ENCODE measurements at regions not wholly inside any gene's neighbourhood (a gene's known extent, or its start where the extent isn't known, plus 50 kb on each side); places are given as distances from the start of the nearest gene placed in this dataset.

GRCh38 chr4:115365185-115365584 lies 251.8 kb upstream of the NDST4 start:
- Histone ChIP-seq H3K4me1 (peaks cover 5% of the 10 kb centered on the region; the same call in 1 of the 2 replicates), H3K9me3 (no peaks in the 10 kb centered on the region), H3K27me3 (ENCODE audit: low read depth) (no peaks in the 10 kb centered on the region), H3K36me3 (replicated peaks) (no peaks in the 10 kb centered on the region), H3K4me3 (no peak overlapping the region)
- DNase-seq (ENCODE audit: low spot score in 2 of 2): no peak
- in situ Hi-C loops (cut with MboI; ENCODE audit: low sequenced_read_pairs): no loop called here

GRCh38 chr4:115361781-115362180 lies 248.4 kb upstream of the NDST4 start:
- DNase-seq (ENCODE audit: low spot score in 2 of 2): no peak
- Histone ChIP-seq H3K4me3 (no peak overlapping the region), H3K9me3 (no peaks in the 10 kb centered on the region), H3K4me1 (no peaks in the 10 kb centered on the region), H3K27me3 (ENCODE audit: low read depth) (no peaks in the 10 kb centered on the region), H3K36me3 (replicated peaks) (no peaks in the 10 kb centered on the region)
- in situ Hi-C loops (cut with MboI; ENCODE audit: low sequenced_read_pairs): no loop called here

- Histone ChIP-seq H3K4me1 (no peaks in the 10 kb centered on the region), H3K27me3 (ENCODE audit: low read depth) (no peaks in the 10 kb centered on the region), H3K4me3 (no peak overlapping the region), H3K9me3 (no peaks in the 10 kb centered on the region; the same call in 1 of the 2 replicates), H3K36me3 (replicated peaks) (no peaks in the 10 kb centered on the region)
- DNase-seq (ENCODE audit: low spot score in 2 of 2): no peak
- in situ Hi-C loops (cut with MboI; ENCODE audit: low sequenced_read_pairs): no loop called here
Observed at GRCh38 chr4:115360431-115360830, 247.0 kb upstream of the NDST4 start.

DNA sequence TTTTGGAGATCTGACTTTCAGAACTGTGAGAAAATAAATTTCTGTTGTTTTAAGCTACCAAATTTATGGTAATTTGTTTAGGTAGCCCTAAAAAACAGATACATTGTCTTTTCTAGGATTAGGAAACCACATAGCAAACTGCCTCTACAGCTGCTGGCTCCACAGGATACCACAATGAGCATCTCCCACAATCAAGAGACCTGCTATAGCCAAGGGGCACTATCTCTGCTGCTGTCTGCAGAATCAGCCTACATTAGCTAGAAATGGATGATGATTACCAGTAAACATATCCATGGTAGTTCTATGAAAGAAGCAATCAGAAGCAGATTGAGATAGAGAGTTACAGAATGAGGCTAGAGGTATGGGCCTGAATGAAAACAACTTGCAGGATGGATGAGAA lies 244.4 kb upstream of the NDST4 start:
- Histone ChIP-seq H3K27me3 (ENCODE audit: low read depth) (no peaks in the 10 kb centered on the region), H3K36me3 (replicated peaks) (no peaks in the 10 kb centered on the region), H3K4me3 (no peak overlapping the region), H3K4me1 (no peaks in the 10 kb centered on the region), H3K9me3 (peaks cover 3% of the 10 kb centered on the region)
- in situ Hi-C loops (cut with MboI; ENCODE audit: low sequenced_read_pairs): no loop called here
- DNase-seq (ENCODE audit: low spot score in 2 of 2): no peak

GRCh38 chr4:115356176-115356575 lies 242.8 kb upstream of the NDST4 start:
- Histone ChIP-seq H3K4me3 (no peak overlapping the region), H3K9me3 (peaks cover 5% of the 10 kb centered on the region), H3K27me3 (ENCODE audit: low read depth) (no peaks in the 10 kb centered on the region), H3K36me3 (replicated peaks) (no peaks in the 10 kb centered on the region), H3K4me1 (no peaks in the 10 kb centered on the region)
- no peak for DNase-seq (ENCODE audit: low spot score in 2 of 2)
- in situ Hi-C loops (cut with MboI; ENCODE audit: low sequenced_read_pairs): no loop called here

DNA sequence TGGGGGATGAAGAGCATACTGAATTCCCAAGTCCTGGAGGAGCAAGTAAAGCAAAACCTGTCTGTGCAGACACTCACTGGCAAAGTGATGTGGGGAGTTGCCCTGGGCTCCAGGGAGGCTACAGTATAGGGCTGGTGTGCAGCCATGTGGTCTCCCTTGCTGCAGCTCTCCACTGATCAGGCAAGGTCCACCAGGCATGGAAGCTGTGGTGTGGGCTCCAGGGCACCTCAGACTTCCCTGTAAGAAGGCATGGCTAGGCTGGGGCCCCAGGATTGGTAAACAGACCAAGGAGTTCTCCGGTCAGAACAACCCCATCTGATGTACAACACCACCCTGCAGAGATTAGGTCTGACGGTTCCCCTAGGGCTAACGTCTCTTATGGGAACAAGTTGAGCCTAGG lies 241.9 kb upstream of the NDST4 start:
- H3K36me3 ChIP-seq (replicated peaks): no peaks in the 10 kb centered on the region
- no peak for DNase-seq (ENCODE audit: low spot score in 2 of 2)
- H3K4me3 ChIP-seq: no peak overlapping the region
- no peaks in the 10 kb centered on the region for H3K4me1 ChIP-seq
- no peaks in the 10 kb centered on the region for H3K27me3 ChIP-seq (ENCODE audit: low read depth)
- in situ Hi-C loops (cut with MboI; ENCODE audit: low sequenced_read_pairs): no loop called here
- H3K9me3 ChIP-seq: peaks cover 5% of the 10 kb centered on the region

DNA sequence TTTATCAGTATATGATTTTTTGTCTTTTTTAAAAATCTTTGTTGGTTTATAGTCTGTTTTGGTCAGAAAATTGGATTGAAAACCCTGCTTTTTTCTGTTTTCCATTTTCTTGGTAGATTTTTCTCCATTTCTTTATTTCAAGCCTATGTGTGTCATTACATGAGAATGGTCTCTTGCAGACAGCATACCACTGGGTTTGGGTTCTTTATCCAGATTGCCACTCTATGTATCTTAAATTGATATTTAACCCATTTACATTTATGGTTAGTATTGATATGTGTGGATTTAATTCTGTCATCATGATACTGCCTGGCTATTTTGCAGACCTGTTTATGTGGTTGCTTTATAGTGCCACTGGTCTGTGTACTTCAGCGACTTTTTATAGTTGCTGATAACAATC lies 239.9 kb upstream of the NDST4 start:
- in situ Hi-C loops (cut with MboI; ENCODE audit: low sequenced_read_pairs): no loop called here
- Histone ChIP-seq H3K4me1 (no peaks in the 10 kb centered on the region), H3K4me3 (no peak overlapping the region), H3K9me3 (peaks cover 5% of the 10 kb centered on the region), H3K36me3 (replicated peaks) (no peaks in the 10 kb centered on the region), H3K27me3 (ENCODE audit: low read depth) (no peaks in the 10 kb centered on the region)
- no peak for DNase-seq (ENCODE audit: low spot score in 2 of 2)

DNA sequence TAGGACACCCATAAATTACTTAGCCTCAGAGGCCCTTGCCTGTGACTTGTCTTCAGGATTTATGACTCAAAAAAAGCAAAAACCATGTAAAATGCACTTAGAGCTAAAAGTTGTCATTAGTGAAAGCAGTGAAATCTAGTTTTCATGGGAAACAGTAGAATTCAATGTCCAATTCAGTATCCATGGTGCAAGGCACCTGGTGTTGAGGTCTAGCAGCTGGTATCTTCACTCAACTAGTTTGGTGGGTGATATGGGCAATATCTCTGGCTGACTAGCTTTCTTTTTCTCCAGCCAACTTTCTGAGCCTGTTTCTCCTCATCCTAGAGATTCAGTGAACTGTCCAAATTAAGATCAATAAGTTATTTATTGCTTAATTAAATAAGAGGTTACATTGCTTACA lies 229.8 kb upstream of the NDST4 start:
- H3K4me1 ChIP-seq: no peaks in the 10 kb centered on the region; the same call in 1 of the 2 replicates
- no peaks in the 10 kb centered on the region for H3K36me3 ChIP-seq (replicated peaks)
- no peak overlapping the region for H3K4me3 ChIP-seq
- no peaks in the 10 kb centered on the region for H3K27me3 ChIP-seq (ENCODE audit: low read depth)
- H3K9me3 ChIP-seq: no peaks in the 10 kb centered on the region
- in situ Hi-C loops (cut with MboI; ENCODE audit: low sequenced_read_pairs): no loop called here
- DNase-seq (ENCODE audit: low spot score in 2 of 2): no peak

- Histone ChIP-seq H3K9me3 (no peaks in the 10 kb centered on the region), H3K27me3 (ENCODE audit: low read depth) (no peaks in the 10 kb centered on the region), H3K36me3 (replicated peaks) (no peaks in the 10 kb centered on the region), H3K4me1 (no peaks in the 10 kb centered on the region; the same call in 1 of the 2 replicates), H3K4me3 (no peak overlapping the region)
- no peak for DNase-seq (ENCODE audit: low spot score in 2 of 2)
- in situ Hi-C loops (cut with MboI; ENCODE audit: low sequenced_read_pairs): no loop called here
Observed at GRCh38 chr4:115334736-115335411, 221.5 kb upstream of the NDST4 start.

- H3K9me3 ChIP-seq: no peaks in the 10 kb centered on the region
- H3K27me3 ChIP-seq (ENCODE audit: low read depth): no peaks in the 10 kb centered on the region
- no peak overlapping the region for H3K4me3 ChIP-seq
- H3K4me1 ChIP-seq: no peaks in the 10 kb centered on the region
- DNase-seq (ENCODE audit: low spot score in 2 of 2): no peak
- H3K36me3 ChIP-seq (replicated peaks): no peaks in the 10 kb centered on the region
- in situ Hi-C loops (cut with MboI; ENCODE audit: low sequenced_read_pairs): no loop called here
Observed at GRCh38 chr4:115332078-115332477, 218.7 kb upstream of the NDST4 start.

- no peaks in the 10 kb centered on the region for H3K27me3 ChIP-seq (ENCODE audit: low read depth)
- no peak overlapping the region for H3K4me3 ChIP-seq
- in situ Hi-C loops (cut with MboI; ENCODE audit: low sequenced_read_pairs): no loop called here
- DNase-seq (ENCODE audit: low spot score in 2 of 2): no peak
- no peaks in the 10 kb centered on the region for H3K36me3 ChIP-seq (replicated peaks)
- H3K4me1 ChIP-seq: no peaks in the 10 kb centered on the region
- H3K9me3 ChIP-seq: no peaks in the 10 kb centered on the region
Observed at GRCh38 chr4:115331241-115331640, 217.8 kb upstream of the NDST4 start.

DNA sequence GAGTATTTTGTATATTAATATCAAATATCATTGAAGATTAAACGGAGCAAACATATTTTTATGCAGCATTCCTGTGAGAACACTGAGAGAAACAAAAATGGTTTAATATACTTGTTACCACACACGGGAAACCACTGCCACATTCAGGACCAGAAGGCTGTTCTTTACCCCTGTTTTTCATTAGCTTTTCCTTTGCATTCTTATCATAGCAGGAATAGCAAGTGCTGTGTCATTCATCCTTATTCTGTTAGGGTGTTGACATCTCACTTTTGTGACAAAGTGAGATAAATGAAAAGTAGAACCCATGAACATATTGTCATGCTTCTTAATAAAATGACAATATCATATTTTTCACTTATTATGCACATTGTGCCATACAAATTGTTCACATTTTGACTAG lies 212.4 kb upstream of the NDST4 start:
- peaks cover 10% of the 10 kb centered on the region for H3K4me1 ChIP-seq
- DNase-seq (ENCODE audit: low spot score in 2 of 2): no peak
- H3K4me3 ChIP-seq: no peak overlapping the region
- H3K27me3 ChIP-seq (ENCODE audit: low read depth): no peaks in the 10 kb centered on the region
- in situ Hi-C loops (cut with MboI; ENCODE audit: low sequenced_read_pairs): no loop called here
- H3K9me3 ChIP-seq: no peaks in the 10 kb centered on the region
- H3K36me3 ChIP-seq (replicated peaks): no peaks in the 10 kb centered on the region

GRCh38 chr4:115323106-115323707 lies 209.8 kb upstream of the NDST4 start:
- H3K4me1 ChIP-seq: peaks cover 10% of the 10 kb centered on the region
- H3K4me3 ChIP-seq: no peak overlapping the region
- no peaks in the 10 kb centered on the region for H3K36me3 ChIP-seq (replicated peaks)
- no peaks in the 10 kb centered on the region for H3K27me3 ChIP-seq (ENCODE audit: low read depth)
- H3K9me3 ChIP-seq: no peaks in the 10 kb centered on the region
- in situ Hi-C loops (cut with MboI; ENCODE audit: low sequenced_read_pairs): no loop called here
- peak; percentile 46 to 89 for DNase-seq (ENCODE audit: low spot score in 2 of 2)

GRCh38 chr4:115315182-115315581 lies 201.8 kb upstream of the NDST4 start:
- H3K4me1 ChIP-seq: peaks cover 7% of the 10 kb centered on the region; the same call in 1 of the 2 replicates
- in situ Hi-C loops (cut with MboI; ENCODE audit: low sequenced_read_pairs): no loop called here
- H3K36me3 ChIP-seq (replicated peaks): no peaks in the 10 kb centered on the region
- no peaks in the 10 kb centered on the region for H3K27me3 ChIP-seq (ENCODE audit: low read depth)
- H3K4me3 ChIP-seq: no peak overlapping the region
- no peak for DNase-seq (ENCODE audit: low spot score in 2 of 2)
- H3K9me3 ChIP-seq: no peaks in the 10 kb centered on the region
